AG10803 (cell line): ENCODE measurements at regions not wholly inside any gene's neighbourhood (a gene's known extent, or its start where the extent isn't known, plus 50 kb on each side); places are given as distances from the start of the nearest gene placed in this dataset.

Source experiments
- DNase-seq: peaks from one replicate; pipeline ENCODE4 v3.0.0; 2010; ENCODE audit warnings: low read depth
- H3K4me3 ChIP-seq: 2 replicates; pipeline ENCODE4 v1.5.1; 2011; ENCODE audit warnings: mild to moderate bottlenecking, low read length, control low read depth
- CTCF ChIP-seq: conservative IDR thresholded peaks from 2 replicates; pipeline ENCODE4 v1.5.1; 2011; ENCODE audit warnings: mild to moderate bottlenecking, low read length, control low read depth, inconsistent platforms

GRCh38 chr7:68478326-68478725 is 1119.9 kb upstream of the AUTS2 start:
- DNase-seq, result no peak
- no peak overlapping the region for H3K4me3 ChIP-seq
- no peak for TF ChIP-seq CTCF

DNA sequence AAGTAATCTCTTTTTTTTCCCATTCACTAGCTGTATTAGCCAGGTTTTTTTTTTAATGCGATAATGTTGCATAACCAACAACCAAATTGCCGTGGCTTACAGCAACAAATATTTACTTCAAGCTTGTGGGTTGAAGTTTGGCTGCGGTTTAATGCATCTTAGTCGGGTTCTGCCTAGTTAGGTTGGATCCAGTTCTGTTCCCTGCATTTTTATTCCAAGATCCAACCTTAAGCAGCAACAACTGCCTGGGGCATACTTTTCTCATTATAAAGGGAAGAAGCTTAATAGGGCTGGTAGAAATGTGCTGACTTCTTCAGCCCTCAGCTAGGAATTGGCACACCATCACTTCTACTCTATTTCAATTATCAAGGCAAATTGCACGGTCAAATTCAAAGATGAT is 1115.5 kb upstream of the AUTS2 start:
- no peak for TF ChIP-seq CTCF
- peak; percentile 32 for DNase-seq
- no peak overlapping the region for H3K4me3 ChIP-seq

GRCh38 chr7:68484731-68485130 is 1113.5 kb upstream of the AUTS2 start:
- no peak for DNase-seq
- no peak overlapping the region for H3K4me3 ChIP-seq
- TF ChIP-seq CTCF, result no peak

DNA sequence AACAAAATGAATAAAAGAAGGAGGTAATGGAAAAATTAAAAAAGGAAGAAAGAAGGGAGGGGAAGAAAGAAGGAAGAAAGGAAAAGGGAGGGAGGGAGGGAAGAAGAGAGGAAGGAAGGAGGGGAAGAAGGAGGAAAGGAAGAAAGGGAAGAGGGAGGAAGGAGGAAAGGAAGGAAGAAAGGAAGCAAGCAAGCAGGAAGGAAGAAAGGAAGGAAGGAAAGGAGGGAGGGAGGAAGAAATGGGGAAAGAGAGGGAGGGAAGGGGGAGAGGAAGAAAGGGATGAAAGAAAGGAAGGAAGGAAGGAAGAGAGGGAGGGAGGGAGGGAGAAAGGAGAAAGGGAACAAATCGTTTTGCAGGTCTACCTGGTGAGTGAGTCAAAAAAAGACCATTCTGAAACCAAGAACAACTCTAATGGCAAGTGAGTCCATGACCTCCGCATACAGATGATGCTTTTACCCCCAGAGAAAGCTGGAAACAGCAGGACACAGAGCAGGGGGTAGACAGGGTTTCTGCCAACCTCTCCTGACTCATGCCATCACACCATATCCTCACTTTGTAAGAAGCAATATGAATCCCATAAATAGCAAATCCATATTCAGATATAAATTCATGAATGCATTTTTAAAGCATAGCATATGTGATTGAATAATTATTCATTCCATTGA is 1112.9 kb upstream of the AUTS2 start:
- no peak overlapping the region for H3K4me3 ChIP-seq
- no peak for TF ChIP-seq CTCF
- DNase-seq, result peak; percentile 18

GRCh38 chr7:68488341-68489060 is 1109.8 kb upstream of the AUTS2 start:
- DNase-seq, result no peak
- no peak overlapping the region for H3K4me3 ChIP-seq
- TF ChIP-seq CTCF, result no peak

DNA sequence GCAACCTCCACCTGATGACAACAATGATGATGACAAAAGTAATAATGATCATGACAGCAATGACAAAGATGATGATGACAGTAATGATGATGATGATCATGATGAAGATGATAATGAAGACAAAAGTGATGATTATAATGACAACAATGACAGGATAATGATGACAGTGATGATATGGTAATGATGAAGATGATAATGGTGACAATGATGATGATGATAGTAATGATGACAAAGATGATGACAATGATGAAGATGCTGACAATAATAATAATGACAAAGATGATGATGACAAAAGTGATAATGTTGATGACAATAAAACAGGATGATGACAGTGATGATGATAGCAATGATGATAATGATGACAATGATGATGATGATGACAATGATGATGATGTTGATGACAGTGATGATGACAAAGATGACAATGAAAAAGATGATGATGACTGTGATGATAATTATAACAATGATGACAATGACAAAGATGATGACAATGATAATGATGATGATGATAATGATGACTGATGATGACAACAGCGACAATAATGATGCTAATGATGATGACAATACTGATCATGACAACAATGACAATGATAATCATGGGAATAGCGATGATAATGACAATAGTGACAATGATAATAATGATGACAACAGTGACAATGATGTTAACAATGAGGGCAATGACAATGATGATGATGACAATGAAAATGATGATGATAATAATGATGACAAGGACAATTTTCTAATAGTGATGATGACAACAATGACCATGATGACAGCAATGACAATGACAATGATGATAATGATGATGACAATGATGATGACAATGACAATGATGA is 1106.5 kb upstream of the AUTS2 start:
- H3K4me3 ChIP-seq, result no peak overlapping the region
- TF ChIP-seq CTCF, result no peak
- no peak for DNase-seq
